ENCODE measurements at regions not wholly inside any gene's neighbourhood (a gene's known extent, or its start where the extent isn't known, plus 50 kb on each side); places are given as distances from the start of the nearest gene placed in this dataset.

- TF ChIP-seq, protein P1, sequence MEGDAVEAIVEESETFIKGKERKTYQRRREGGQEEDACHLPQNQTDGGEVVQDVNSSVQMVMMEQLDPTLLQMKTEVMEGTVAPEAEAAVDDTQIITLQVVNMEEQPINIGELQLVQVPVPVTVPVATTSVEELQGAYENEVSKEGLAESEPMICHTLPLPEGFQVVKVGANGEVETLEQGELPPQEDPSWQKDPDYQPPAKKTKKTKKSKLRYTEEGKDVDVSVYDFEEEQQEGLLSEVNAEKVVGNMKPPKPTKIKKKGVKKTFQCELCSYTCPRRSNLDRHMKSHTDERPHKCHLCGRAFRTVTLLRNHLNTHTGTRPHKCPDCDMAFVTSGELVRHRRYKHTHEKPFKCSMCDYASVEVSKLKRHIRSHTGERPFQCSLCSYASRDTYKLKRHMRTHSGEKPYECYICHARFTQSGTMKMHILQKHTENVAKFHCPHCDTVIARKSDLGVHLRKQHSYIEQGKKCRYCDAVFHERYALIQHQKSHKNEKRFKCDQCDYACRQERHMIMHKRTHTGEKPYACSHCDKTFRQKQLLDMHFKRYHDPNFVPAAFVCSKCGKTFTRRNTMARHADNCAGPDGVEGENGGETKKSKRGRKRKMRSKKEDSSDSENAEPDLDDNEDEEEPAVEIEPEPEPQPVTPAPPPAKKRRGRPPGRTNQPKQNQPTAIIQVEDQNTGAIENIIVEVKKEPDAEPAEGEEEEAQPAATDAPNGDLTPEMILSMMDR (IDR thresholded peaks at IDR 0.05 in 4 of 5, conservative IDR thresholded peaks at IDR 0.05 in 1 of 5) = no peak
- TF ChIP-seq POLR2A (IDR thresholded peaks at IDR 0.05) = no peak
Measured at GRCh38 chr13:78040205-78040830, 121.7 kb upstream of the EDNRB start.
